ENCODE measurements at regions not wholly inside any gene's neighbourhood (a gene's known extent, or its start where the extent isn't known, plus 50 kb on each side); places are given as distances from the start of the nearest gene placed in this dataset.

- Histone ChIP-seq H3K27me3 (no peaks in the 10 kb centered on the region), H3K4me3 (no peak overlapping the region), H3K27ac (no peak overlapping the region), H3K9me3 (no peaks in the 10 kb centered on the region), H3K4me1 (no peaks in the 10 kb centered on the region), H3K36me3 (no peaks in the 10 kb centered on the region)
- no peak for DNase-seq
- intact Hi-C loops (cut with DNase I), result no loop called here
- no peak for TF ChIP-seq CTCF (IDR thresholded peaks at IDR 0.05)
- ATAC-seq, result no peak
These were observed 311.9 kb upstream of the KLHL29 start for GRCh38 chr2:23073056-23073455.

GRCh38 chr2:23073671-23074070, 311.3 kb upstream of the KLHL29 start:
- no peak for ATAC-seq
- TF ChIP-seq CTCF (IDR thresholded peaks at IDR 0.05), result no peak
- H3K27ac ChIP-seq, result no peak overlapping the region

GRCh38 chr2:23077596-23077995, 307.4 kb upstream of the KLHL29 start:
- intact Hi-C loops (cut with DNase I), result no loop called here
- H3K27ac ChIP-seq, result no peak overlapping the region
- H3K4me3 ChIP-seq, result no peak overlapping the region
- H3K4me1 ChIP-seq, result no peaks in the 10 kb centered on the region
- DNase-seq, result no peak
- H3K27me3 ChIP-seq, result no peaks in the 10 kb centered on the region
- ATAC-seq, result no peak
- TF ChIP-seq CTCF (IDR thresholded peaks at IDR 0.05), result no peak
- peaks cover 0 to 5% of the 10 kb centered on the region in 2 donors for H3K9me3 ChIP-seq
- H3K36me3 ChIP-seq, result no peaks in the 10 kb centered on the region

More at GRCh38 chr2:23073671-23074070, 311.3 kb upstream of the KLHL29 start:
- Histone ChIP-seq H3K36me3 (no peaks in the 10 kb centered on the region), H3K9me3 (no peaks in the 10 kb centered on the region), H3K4me3 (no peak overlapping the region), H3K4me1 (no peaks in the 10 kb centered on the region), H3K27me3 (no peaks in the 10 kb centered on the region)
- intact Hi-C loops (cut with DNase I), result no loop called here
- DNase-seq, result no peak

- Histone ChIP-seq H3K9me3 (peaks cover 0 to 5% of the 10 kb centered on the region in 2 donors), H3K4me1 (no peaks in the 10 kb centered on the region), H3K27ac (no peak overlapping the region), H3K36me3 (no peaks in the 10 kb centered on the region), H3K27me3 (no peaks in the 10 kb centered on the region), H3K4me3 (no peak overlapping the region)
- ATAC-seq, result no peak
- intact Hi-C loops (cut with DNase I), result no loop called here
- TF ChIP-seq CTCF (IDR thresholded peaks at IDR 0.05), result no peak
- no peak for DNase-seq
These were observed 306.1 kb upstream of the KLHL29 start for GRCh38 chr2:23078784-23079434.

- peaks cover 0 to 13% of the 10 kb centered on the region in 2 donors for H3K9me3 ChIP-seq
- TF ChIP-seq CTCF (IDR thresholded peaks at IDR 0.05), result no peak
- no peaks in the 10 kb centered on the region for H3K27me3 ChIP-seq
- H3K4me3 ChIP-seq, result no peak overlapping the region
- no peaks in the 10 kb centered on the region for H3K36me3 ChIP-seq
- DNase-seq (no peak), ATAC-seq (no peak)
- H3K4me1 ChIP-seq, result no peaks in the 10 kb centered on the region
- H3K27ac ChIP-seq, result no peak overlapping the region
- intact Hi-C loops (cut with DNase I), result no loop called here
These were observed 301.0 kb upstream of the KLHL29 start for GRCh38 chr2:23083966-23084365.
